H9 (cell line): ENCODE measurements at regions not wholly inside any gene's neighbourhood (a gene's known extent, or its start where the extent isn't known, plus 50 kb on each side); places are given as distances from the start of the nearest gene placed in this dataset.

Source experiments
- DNase-seq: peaks from one replicate; pipeline ENCODE4 v3.0.0-alpha.2; 2017
- H2AFZ ChIP-seq: one replicate; pipeline ENCODE4 v1.6.1; 2013; ENCODE audit warnings: mild to moderate bottlenecking, low read length, control low read depth, moderate library complexity
- H2AK5ac ChIP-seq: 2 replicates; pipeline ENCODE4 v1.6.1; 2013; ENCODE audit warnings: low read length, control low read depth, mixed read lengths; ENCODE audit not compliant: insufficient read length
- H2BK120ac ChIP-seq: one replicate; pipeline ENCODE4 v1.6.1; 2013; ENCODE audit warnings: low read depth, mild to moderate bottlenecking, low read length, control low read depth, inconsistent platforms; ENCODE audit not compliant: poor library complexity, severe bottlenecking
- H2BK12ac ChIP-seq: 2 replicates; pipeline ENCODE4 v1.6.1; 2013; ENCODE audit warnings: low read length, control low read depth, mixed read lengths, low read depth; ENCODE audit not compliant: insufficient read length
- H2BK15ac ChIP-seq: 2 replicates; pipeline ENCODE4 v1.6.1; 2013; ENCODE audit warnings: low read depth, low read length, control low read depth
- H2BK20ac ChIP-seq: one replicate; pipeline ENCODE4 v1.6.1; 2013; ENCODE audit warnings: low read depth, mild to moderate bottlenecking, low read length, control low read depth, inconsistent platforms; ENCODE audit not compliant: poor library complexity, severe bottlenecking
- H2BK5ac ChIP-seq: 2 replicates; pipeline ENCODE4 v1.6.1; 2013; ENCODE audit warnings: low read length, control low read depth, mixed read lengths; ENCODE audit not compliant: insufficient read length
- H3K14ac ChIP-seq: 2 replicates; pipeline ENCODE4 v1.6.1; 2013; ENCODE audit warnings: low read length, control low read depth; ENCODE audit not compliant: insufficient read depth
- H3K18ac ChIP-seq: 2 replicates; pipeline ENCODE4 v1.6.1; 2013; ENCODE audit warnings: low read depth, mild to moderate bottlenecking, mixed read lengths, low read length, control low read depth; ENCODE audit not compliant: insufficient read length
- H3K23ac ChIP-seq: 2 replicates; pipeline ENCODE4 v1.6.1; 2013; ENCODE audit warnings: low read length, control low read depth, mixed read lengths, low read depth; ENCODE audit not compliant: insufficient read length
- H3K23me2 ChIP-seq: 2 replicates; pipeline ENCODE4 v1.6.1; 2013; ENCODE audit warnings: low read depth, mild to moderate bottlenecking, mixed read lengths, low read length, control low read depth; ENCODE audit not compliant: insufficient read length, poor library complexity, severe bottlenecking
- H3K27ac ChIP-seq: 2 replicates; pipeline ENCODE4 v1.5.1; 2013; ENCODE audit warnings: low read length, control low read depth, mixed read lengths, low read depth; ENCODE audit not compliant: insufficient read length
- H3K27me3 ChIP-seq: 2 replicates; pipeline ENCODE4 v1.6.1; 2013; ENCODE audit warnings: low read length, control low read depth, inconsistent platforms; ENCODE audit not compliant: insufficient read depth
- H3K4ac ChIP-seq: 2 replicates; pipeline ENCODE4 v1.6.1; 2013; ENCODE audit warnings: low read depth, mild to moderate bottlenecking, control low read depth, inconsistent platforms, low read length, moderate library complexity
- H3K4me1 ChIP-seq: 2 replicates; pipeline ENCODE4 v1.6.1; 2013; ENCODE audit warnings: low read length, control low read depth, inconsistent platforms; ENCODE audit not compliant: insufficient read depth
- H3K4me2 ChIP-seq: 2 replicates; pipeline ENCODE4 v1.6.1; 2013; ENCODE audit warnings: low read length, control low read depth, mixed read lengths; ENCODE audit not compliant: insufficient read length, insufficient read depth
- H3K56ac ChIP-seq: 2 replicates; pipeline ENCODE4 v1.6.1; 2013; ENCODE audit warnings: low read depth, mild to moderate bottlenecking, mixed read lengths, low read length, control low read depth; ENCODE audit not compliant: insufficient read length
- H3K79me1 ChIP-seq: 2 replicates; pipeline ENCODE4 v1.6.1; 2013; ENCODE audit warnings: low read depth, mild to moderate bottlenecking, moderate library complexity, low read length, control low read depth, inconsistent platforms; ENCODE audit not compliant: insufficient read depth, poor library complexity, severe bottlenecking
- H3K79me2 ChIP-seq: 2 replicates; pipeline ENCODE4 v1.6.1; 2013; ENCODE audit warnings: low read length, control low read depth, inconsistent platforms; ENCODE audit not compliant: insufficient read depth
- H3K9ac ChIP-seq: 2 replicates; pipeline ENCODE4 v1.6.1; 2013; ENCODE audit warnings: low read length, control low read depth, mixed read lengths; ENCODE audit not compliant: insufficient read length; ENCODE audit errors: extremely low read depth
- H3K9me3 ChIP-seq: one replicate; pipeline ENCODE4 v1.6.1; 2013; ENCODE audit warnings: low read depth, low read length, inconsistent platforms; ENCODE audit not compliant: control insufficient read depth
- H3T11ph ChIP-seq: one replicate; pipeline ENCODE4 v1.6.1; 2013; ENCODE audit warnings: mild to moderate bottlenecking, low read length, control low read depth, inconsistent platforms
- H4K20me1 ChIP-seq: one replicate; pipeline ENCODE4 v1.6.1; 2013; ENCODE audit not compliant: control insufficient read depth, insufficient read length, insufficient read depth
- H4K5ac ChIP-seq: 2 replicates; pipeline ENCODE4 v1.6.1; 2013; ENCODE audit warnings: low read depth, mild to moderate bottlenecking, mixed read lengths, low read length, control low read depth; ENCODE audit not compliant: insufficient read length
- H4K8ac ChIP-seq: replicated peaks from 2 replicates; pipeline ENCODE4 v1.6.1; 2013; ENCODE audit warnings: low read length, control low read depth, mixed read lengths, low read depth; ENCODE audit not compliant: insufficient read length
- H4K91ac ChIP-seq: 2 replicates; pipeline ENCODE4 v1.6.1; 2013; ENCODE audit warnings: low read depth, mild to moderate bottlenecking, moderate library complexity, mixed read lengths, low read length, control low read depth; ENCODE audit not compliant: insufficient read length
- H3K27ac Mint-ChIP-seq, 3 experiments: 2 replicates in 2 of 3; 3 replicates in 1 of 3; pipeline ENCODE4 v1.8.0; 2020 to 2021; ENCODE audit warnings: mixed read lengths in 3 of 3, mild to moderate bottlenecking in 1 of 3, moderate library complexity in 1 of 3
- H3K27me3 Mint-ChIP-seq: 2 replicates; pipeline ENCODE4 v1.8.0; 2021; ENCODE audit warnings: low read depth, mild to moderate bottlenecking, moderate library complexity, mixed read lengths
- H3K36me3 Mint-ChIP-seq, 3 experiments: 2 replicates in 2 of 3; 3 replicates in 1 of 3; pipeline ENCODE4 v1.8.0; 2020 to 2021; ENCODE audit warnings: low read depth in 3 of 3, mixed read lengths in 3 of 3; ENCODE audit not compliant: insufficient read depth in 1 of 3
- H3K4me1 Mint-ChIP-seq, 2 experiments: 2 replicates each; pipeline ENCODE4 v1.8.0; 2020; ENCODE audit warnings: mixed read lengths in 2 of 2
- H3K4me3 Mint-ChIP-seq, 2 experiments: 2 replicates in 1 of 2; 3 replicates in 1 of 2; pipeline ENCODE4 v1.8.0; 2020 to 2021; ENCODE audit warnings: mild to moderate bottlenecking in 2 of 2, mixed read lengths in 2 of 2, moderate library complexity in 1 of 2
- H3K9me3 Mint-ChIP-seq, 2 experiments: 2 replicates in 1 of 2; 3 replicates in 1 of 2; pipeline ENCODE4 v1.8.0; 2020; ENCODE audit warnings: mild to moderate bottlenecking in 2 of 2, mixed read lengths in 2 of 2, moderate library complexity in 1 of 2
- WGBS: extraction: QIAGEN DNeasy Blood & Tissue Kit; methylation state at CpG from one replicate; pipeline ENCODE4 v1.1.7; 2013; ENCODE audit warnings: missing lambda C conversion rate, low lambda C conversion rate, mixed read lengths; ENCODE audit not compliant: insufficient read length; ENCODE audit errors: extremely low coverage; 5-methylcytosine and 5-hydroxymethylcytosine counted together
- TF ChIP-seq, protein P1 (sequence below): fragments of 200-600 bp; sonication (generic); conservative IDR thresholded peaks from 3 replicates; pipeline ENCODE4 v1.8.0; 2021; ENCODE audit warnings: antibody characterized with exemption, mild to moderate bottlenecking

DNA sequence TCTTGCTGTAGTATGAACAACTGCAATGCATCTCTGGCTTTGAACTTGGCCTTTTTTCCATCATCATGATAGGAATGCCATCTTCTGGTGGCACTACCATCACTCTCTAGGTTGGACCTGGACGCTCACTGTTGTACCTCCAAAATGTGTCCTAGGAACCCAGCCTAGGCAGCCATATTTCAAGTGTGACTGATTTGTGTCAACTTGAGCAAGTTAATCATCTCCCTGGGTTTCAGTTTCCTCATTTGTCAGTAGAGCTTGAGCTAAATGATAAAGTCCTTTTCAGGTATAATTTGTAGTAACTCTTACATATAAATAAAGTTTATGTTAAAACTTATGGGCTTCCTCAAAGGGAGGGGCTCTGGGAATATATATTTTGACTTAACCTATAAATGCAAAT is 241.7 kb upstream of the CEP162 start:
- H3K4me3 Mint-ChIP-seq: no peak overlapping the region
- Histone ChIP-seq H3K18ac (no peak overlapping the region), H3K9me3 (no peaks in the 10 kb centered on the region), H3K4me1 (no peaks in the 10 kb centered on the region), H4K5ac (no peak overlapping the region), H3K27ac (no peak overlapping the region), H3K27me3 (no peaks in the 10 kb centered on the region), H3K9ac (no peak overlapping the region), H2BK15ac (no peak overlapping the region), H3K79me2 (no peaks in the 10 kb centered on the region), H2BK20ac (no peak overlapping the region), H4K91ac (no peak overlapping the region), H4K20me1 (no peaks in the 10 kb centered on the region), H3T11ph (no peak overlapping the region), H3K4ac (no peak overlapping the region), H2BK120ac (no peak overlapping the region), H2AK5ac (no peak overlapping the region), H3K23me2 (no peaks in the 10 kb centered on the region), H3K23ac (no peak overlapping the region), H2BK12ac (no peak overlapping the region), H2AFZ (no peak overlapping the region), H3K14ac (no peak overlapping the region), H3K4me2 (no peak overlapping the region), H3K79me1 (no peaks in the 10 kb centered on the region), H4K8ac (no peak overlapping the region), H3K56ac (no peak overlapping the region), H2BK5ac (no peak overlapping the region)
- H3K4me1 Mint-ChIP-seq: no peaks in the 10 kb centered on the region
- no peaks in the 10 kb centered on the region; a peak in 1 of 5 replicates for H3K9me3 Mint-ChIP-seq
- TF ChIP-seq, protein P1, sequence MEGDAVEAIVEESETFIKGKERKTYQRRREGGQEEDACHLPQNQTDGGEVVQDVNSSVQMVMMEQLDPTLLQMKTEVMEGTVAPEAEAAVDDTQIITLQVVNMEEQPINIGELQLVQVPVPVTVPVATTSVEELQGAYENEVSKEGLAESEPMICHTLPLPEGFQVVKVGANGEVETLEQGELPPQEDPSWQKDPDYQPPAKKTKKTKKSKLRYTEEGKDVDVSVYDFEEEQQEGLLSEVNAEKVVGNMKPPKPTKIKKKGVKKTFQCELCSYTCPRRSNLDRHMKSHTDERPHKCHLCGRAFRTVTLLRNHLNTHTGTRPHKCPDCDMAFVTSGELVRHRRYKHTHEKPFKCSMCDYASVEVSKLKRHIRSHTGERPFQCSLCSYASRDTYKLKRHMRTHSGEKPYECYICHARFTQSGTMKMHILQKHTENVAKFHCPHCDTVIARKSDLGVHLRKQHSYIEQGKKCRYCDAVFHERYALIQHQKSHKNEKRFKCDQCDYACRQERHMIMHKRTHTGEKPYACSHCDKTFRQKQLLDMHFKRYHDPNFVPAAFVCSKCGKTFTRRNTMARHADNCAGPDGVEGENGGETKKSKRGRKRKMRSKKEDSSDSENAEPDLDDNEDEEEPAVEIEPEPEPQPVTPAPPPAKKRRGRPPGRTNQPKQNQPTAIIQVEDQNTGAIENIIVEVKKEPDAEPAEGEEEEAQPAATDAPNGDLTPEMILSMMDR: no peak
- H3K27me3 Mint-ChIP-seq: no peaks in the 10 kb centered on the region
- DNase-seq: no peak
- WGBS: no CpG with 5 or more reads among the region's 1 CpG
- no peaks in the 10 kb centered on the region; a peak in 1 of 7 replicates for H3K36me3 Mint-ChIP-seq
- no peak overlapping the region for H3K27ac Mint-ChIP-seq
